HUES48 (cell line): ENCODE measurements at regions not wholly inside any gene's neighbourhood (a gene's known extent, or its start where the extent isn't known, plus 50 kb on each side); places are given as distances from the start of the nearest gene placed in this dataset.
"Not testable (repeated sequence)": the region's sequence is repeated elsewhere in the genome, so short reads cannot be mapped to it uniquely, and the experiment has no call there.

Experiments
- H3K27ac ChIP-seq: one replicate; pipeline ENCODE4 v1.7.0; 2013; ENCODE audit warnings: low read depth, low read length, inconsistent platforms
- H3K27me3 ChIP-seq: 2 replicates; pipeline ENCODE4 v1.6.1; 2013; ENCODE audit warnings: mild to moderate bottlenecking, low read length; ENCODE audit not compliant: control insufficient read depth, insufficient read depth
- H3K36me3 ChIP-seq: 2 replicates; pipeline ENCODE4 v1.6.1; 2013; ENCODE audit warnings: low read length; ENCODE audit not compliant: control insufficient read depth, insufficient read depth
- H3K4me1 ChIP-seq: 2 replicates; pipeline ENCODE4 v1.6.1; 2013; ENCODE audit warnings: mild to moderate bottlenecking, low read length; ENCODE audit not compliant: control insufficient read depth, insufficient read depth
- H3K4me3 ChIP-seq: 2 replicates; pipeline ENCODE4 v1.5.1; 2013; ENCODE audit warnings: mild to moderate bottlenecking, low read depth, low read length
- H3K9ac ChIP-seq: 2 replicates; pipeline ENCODE4 v1.6.1; 2013; ENCODE audit warnings: mild to moderate bottlenecking, low read depth, low read length, moderate library complexity
- H3K9me3 ChIP-seq: 2 replicates; pipeline ENCODE4 v1.6.1; 2013; ENCODE audit warnings: low read length; ENCODE audit not compliant: control insufficient read depth, insufficient read depth

- H3K36me3 ChIP-seq, result no peaks in the 10 kb centered on the region
- no peak overlapping the region for H3K27ac ChIP-seq
- no peaks in the 10 kb centered on the region for H3K27me3 ChIP-seq
- H3K4me3 ChIP-seq, result no peak overlapping the region
- no peaks in the 10 kb centered on the region for H3K4me1 ChIP-seq
- H3K9me3 ChIP-seq, result no peaks in the 10 kb centered on the region
- H3K9ac ChIP-seq, result no peak overlapping the region
Observed at GRCh38 chr9:82134010-82134409, 145.4 kb downstream of the SPATA31D1 start.

GRCh38 chr9:82135106-82135505, 146.5 kb downstream of the SPATA31D1 start:
- Histone ChIP-seq H3K9me3 (no peaks in the 10 kb centered on the region), H3K4me3 (no peak overlapping the region), H3K27me3 (no peaks in the 10 kb centered on the region), H3K4me1 (no peaks in the 10 kb centered on the region), H3K36me3 (no peaks in the 10 kb centered on the region), H3K9ac (no peak overlapping the region), H3K27ac (no peak overlapping the region)

GRCh38 chr9:82138081-82138480, 149.5 kb downstream of the SPATA31D1 start:
- not testable (repeated sequence) for H3K9me3 ChIP-seq, H3K36me3 ChIP-seq, H3K27ac ChIP-seq, H3K9ac ChIP-seq, H3K4me1 ChIP-seq, H3K4me3 ChIP-seq, H3K27me3 ChIP-seq

GRCh38 chr9:82140471-82140870, 151.9 kb downstream of the SPATA31D1 start:
- no peak overlapping the region for H3K9ac ChIP-seq
- H3K9me3 ChIP-seq, result no peaks in the 10 kb centered on the region
- H3K27me3 ChIP-seq, result no peaks in the 10 kb centered on the region
- no peaks in the 10 kb centered on the region for H3K4me1 ChIP-seq
- H3K4me3 ChIP-seq, result no peak overlapping the region
- no peak overlapping the region for H3K27ac ChIP-seq
- H3K36me3 ChIP-seq, result no peaks in the 10 kb centered on the region

GRCh38 chr9:82144803-82145202, 156.2 kb downstream of the SPATA31D1 start:
- H3K27me3 ChIP-seq, result no peaks in the 10 kb centered on the region
- no peak overlapping the region for H3K4me3 ChIP-seq
- no peaks in the 10 kb centered on the region for H3K9me3 ChIP-seq
- H3K4me1 ChIP-seq, result no peaks in the 10 kb centered on the region
- H3K36me3 ChIP-seq, result no peaks in the 10 kb centered on the region
- H3K9ac ChIP-seq, result no peak overlapping the region
- no peak overlapping the region for H3K27ac ChIP-seq

GRCh38 chr9:82146677-82147076, 158.1 kb downstream of the SPATA31D1 start:
- H3K27me3 ChIP-seq, result no peaks in the 10 kb centered on the region
- H3K9ac ChIP-seq, result no peak overlapping the region
- no peaks in the 10 kb centered on the region for H3K36me3 ChIP-seq
- H3K27ac ChIP-seq, result no peak overlapping the region
- no peak overlapping the region for H3K4me3 ChIP-seq
- H3K4me1 ChIP-seq, result no peaks in the 10 kb centered on the region
- no peaks in the 10 kb centered on the region for H3K9me3 ChIP-seq

GRCh38 chr9:82147798-82148425, 159.3 kb downstream of the SPATA31D1 start:
- H3K36me3 ChIP-seq, result no peaks in the 10 kb centered on the region
- no peak overlapping the region for H3K4me3 ChIP-seq
- no peaks in the 10 kb centered on the region for H3K9me3 ChIP-seq
- no peaks in the 10 kb centered on the region for H3K27me3 ChIP-seq
- no peaks in the 10 kb centered on the region for H3K4me1 ChIP-seq
- no peak overlapping the region for H3K9ac ChIP-seq
- no peak overlapping the region for H3K27ac ChIP-seq

GRCh38 chr9:82148426-82148810, 159.8 kb downstream of the SPATA31D1 start:
- Histone ChIP-seq H3K27me3 (no peaks in the 10 kb centered on the region), H3K9ac (no peak overlapping the region), H3K4me1 (no peaks in the 10 kb centered on the region), H3K27ac (no peak overlapping the region), H3K4me3 (no peak overlapping the region), H3K9me3 (no peaks in the 10 kb centered on the region), H3K36me3 (no peaks in the 10 kb centered on the region)

GRCh38 chr9:82148901-82149461, 160.4 kb downstream of the SPATA31D1 start:
- Histone ChIP-seq H3K4me3 (no peak overlapping the region), H3K27ac (no peak overlapping the region), H3K9ac (no peak overlapping the region), H3K9me3 (no peaks in the 10 kb centered on the region), H3K27me3 (no peaks in the 10 kb centered on the region), H3K36me3 (no peaks in the 10 kb centered on the region), H3K4me1 (no peaks in the 10 kb centered on the region)

- no peak overlapping the region for H3K27ac ChIP-seq
- H3K4me1 ChIP-seq, result no peaks in the 10 kb centered on the region
- H3K36me3 ChIP-seq, result no peaks in the 10 kb centered on the region
- no peak overlapping the region for H3K4me3 ChIP-seq
- H3K9me3 ChIP-seq, result no peaks in the 10 kb centered on the region
- H3K9ac ChIP-seq, result no peak overlapping the region
- no peaks in the 10 kb centered on the region for H3K27me3 ChIP-seq
Observed at GRCh38 chr9:82149501-82149946, 161.0 kb downstream of the SPATA31D1 start.

GRCh38 chr9:82152181-82152580, 163.6 kb downstream of the SPATA31D1 start:
- Histone ChIP-seq H3K27me3 (no peaks in the 10 kb centered on the region), H3K4me3 (no peak overlapping the region), H3K4me1 (no peaks in the 10 kb centered on the region), H3K36me3 (no peaks in the 10 kb centered on the region), H3K9me3 (no peaks in the 10 kb centered on the region), H3K9ac (no peak overlapping the region), H3K27ac (no peak overlapping the region)
